H9 (cell line): ENCODE measurements at regions not wholly inside any gene's neighbourhood (a gene's known extent, or its start where the extent isn't known, plus 50 kb on each side); places are given as distances from the start of the nearest gene placed in this dataset.

ENCODE experiments used
- DNase-seq: peaks from one replicate; pipeline ENCODE4 v3.0.0-alpha.2; 2017
- H2AFZ ChIP-seq: one replicate; pipeline ENCODE4 v1.6.1; 2013; ENCODE audit warnings: mild to moderate bottlenecking, low read length, control low read depth, moderate library complexity
- H2AK5ac ChIP-seq: 2 replicates; pipeline ENCODE4 v1.6.1; 2013; ENCODE audit warnings: low read length, control low read depth, mixed read lengths; ENCODE audit not compliant: insufficient read length
- H2BK120ac ChIP-seq: one replicate; pipeline ENCODE4 v1.6.1; 2013; ENCODE audit warnings: low read depth, mild to moderate bottlenecking, low read length, control low read depth, inconsistent platforms; ENCODE audit not compliant: poor library complexity, severe bottlenecking
- H2BK12ac ChIP-seq: 2 replicates; pipeline ENCODE4 v1.6.1; 2013; ENCODE audit warnings: low read length, control low read depth, mixed read lengths, low read depth; ENCODE audit not compliant: insufficient read length
- H2BK15ac ChIP-seq: 2 replicates; pipeline ENCODE4 v1.6.1; 2013; ENCODE audit warnings: low read depth, low read length, control low read depth
- H2BK20ac ChIP-seq: one replicate; pipeline ENCODE4 v1.6.1; 2013; ENCODE audit warnings: low read depth, mild to moderate bottlenecking, low read length, control low read depth, inconsistent platforms; ENCODE audit not compliant: poor library complexity, severe bottlenecking
- H2BK5ac ChIP-seq: 2 replicates; pipeline ENCODE4 v1.6.1; 2013; ENCODE audit warnings: low read length, control low read depth, mixed read lengths; ENCODE audit not compliant: insufficient read length
- H3K14ac ChIP-seq: 2 replicates; pipeline ENCODE4 v1.6.1; 2013; ENCODE audit warnings: low read length, control low read depth; ENCODE audit not compliant: insufficient read depth
- H3K18ac ChIP-seq: 2 replicates; pipeline ENCODE4 v1.6.1; 2013; ENCODE audit warnings: low read depth, mild to moderate bottlenecking, mixed read lengths, low read length, control low read depth; ENCODE audit not compliant: insufficient read length
- H3K23ac ChIP-seq: 2 replicates; pipeline ENCODE4 v1.6.1; 2013; ENCODE audit warnings: low read length, control low read depth, mixed read lengths, low read depth; ENCODE audit not compliant: insufficient read length
- H3K23me2 ChIP-seq: 2 replicates; pipeline ENCODE4 v1.6.1; 2013; ENCODE audit warnings: low read depth, mild to moderate bottlenecking, mixed read lengths, low read length, control low read depth; ENCODE audit not compliant: insufficient read length, poor library complexity, severe bottlenecking
- H3K27ac ChIP-seq: 2 replicates; pipeline ENCODE4 v1.5.1; 2013; ENCODE audit warnings: low read length, control low read depth, mixed read lengths, low read depth; ENCODE audit not compliant: insufficient read length
- H3K27me3 ChIP-seq: 2 replicates; pipeline ENCODE4 v1.6.1; 2013; ENCODE audit warnings: low read length, control low read depth, inconsistent platforms; ENCODE audit not compliant: insufficient read depth
- H3K4ac ChIP-seq: 2 replicates; pipeline ENCODE4 v1.6.1; 2013; ENCODE audit warnings: low read depth, mild to moderate bottlenecking, control low read depth, inconsistent platforms, low read length, moderate library complexity
- H3K4me1 ChIP-seq: 2 replicates; pipeline ENCODE4 v1.6.1; 2013; ENCODE audit warnings: low read length, control low read depth, inconsistent platforms; ENCODE audit not compliant: insufficient read depth
- H3K4me2 ChIP-seq: 2 replicates; pipeline ENCODE4 v1.6.1; 2013; ENCODE audit warnings: low read length, control low read depth, mixed read lengths; ENCODE audit not compliant: insufficient read length, insufficient read depth
- H3K56ac ChIP-seq: 2 replicates; pipeline ENCODE4 v1.6.1; 2013; ENCODE audit warnings: low read depth, mild to moderate bottlenecking, mixed read lengths, low read length, control low read depth; ENCODE audit not compliant: insufficient read length
- H3K79me1 ChIP-seq: 2 replicates; pipeline ENCODE4 v1.6.1; 2013; ENCODE audit warnings: low read depth, mild to moderate bottlenecking, moderate library complexity, low read length, control low read depth, inconsistent platforms; ENCODE audit not compliant: insufficient read depth, poor library complexity, severe bottlenecking
- H3K79me2 ChIP-seq: 2 replicates; pipeline ENCODE4 v1.6.1; 2013; ENCODE audit warnings: low read length, control low read depth, inconsistent platforms; ENCODE audit not compliant: insufficient read depth
- H3K9ac ChIP-seq: 2 replicates; pipeline ENCODE4 v1.6.1; 2013; ENCODE audit warnings: low read length, control low read depth, mixed read lengths; ENCODE audit not compliant: insufficient read length; ENCODE audit errors: extremely low read depth
- H3K9me3 ChIP-seq: one replicate; pipeline ENCODE4 v1.6.1; 2013; ENCODE audit warnings: low read depth, low read length, inconsistent platforms; ENCODE audit not compliant: control insufficient read depth
- H3T11ph ChIP-seq: one replicate; pipeline ENCODE4 v1.6.1; 2013; ENCODE audit warnings: mild to moderate bottlenecking, low read length, control low read depth, inconsistent platforms
- H4K20me1 ChIP-seq: one replicate; pipeline ENCODE4 v1.6.1; 2013; ENCODE audit not compliant: control insufficient read depth, insufficient read length, insufficient read depth
- H4K5ac ChIP-seq: 2 replicates; pipeline ENCODE4 v1.6.1; 2013; ENCODE audit warnings: low read depth, mild to moderate bottlenecking, mixed read lengths, low read length, control low read depth; ENCODE audit not compliant: insufficient read length
- H4K8ac ChIP-seq: replicated peaks from 2 replicates; pipeline ENCODE4 v1.6.1; 2013; ENCODE audit warnings: low read length, control low read depth, mixed read lengths, low read depth; ENCODE audit not compliant: insufficient read length
- H4K91ac ChIP-seq: 2 replicates; pipeline ENCODE4 v1.6.1; 2013; ENCODE audit warnings: low read depth, mild to moderate bottlenecking, moderate library complexity, mixed read lengths, low read length, control low read depth; ENCODE audit not compliant: insufficient read length
- H3K27ac Mint-ChIP-seq, 3 experiments: 2 replicates in 2 of 3; 3 replicates in 1 of 3; pipeline ENCODE4 v1.8.0; 2020 to 2021; ENCODE audit warnings: mixed read lengths in 3 of 3, mild to moderate bottlenecking in 1 of 3, moderate library complexity in 1 of 3
- H3K27me3 Mint-ChIP-seq: 2 replicates; pipeline ENCODE4 v1.8.0; 2021; ENCODE audit warnings: low read depth, mild to moderate bottlenecking, moderate library complexity, mixed read lengths
- H3K36me3 Mint-ChIP-seq, 3 experiments: 2 replicates in 2 of 3; 3 replicates in 1 of 3; pipeline ENCODE4 v1.8.0; 2020 to 2021; ENCODE audit warnings: low read depth in 3 of 3, mixed read lengths in 3 of 3; ENCODE audit not compliant: insufficient read depth in 1 of 3
- H3K4me1 Mint-ChIP-seq, 2 experiments: 2 replicates each; pipeline ENCODE4 v1.8.0; 2020; ENCODE audit warnings: mixed read lengths in 2 of 2
- H3K4me3 Mint-ChIP-seq, 2 experiments: 2 replicates in 1 of 2; 3 replicates in 1 of 2; pipeline ENCODE4 v1.8.0; 2020 to 2021; ENCODE audit warnings: mild to moderate bottlenecking in 2 of 2, mixed read lengths in 2 of 2, moderate library complexity in 1 of 2
- H3K9me3 Mint-ChIP-seq, 2 experiments: 2 replicates in 1 of 2; 3 replicates in 1 of 2; pipeline ENCODE4 v1.8.0; 2020; ENCODE audit warnings: mild to moderate bottlenecking in 2 of 2, mixed read lengths in 2 of 2, moderate library complexity in 1 of 2
- WGBS: extraction: QIAGEN DNeasy Blood & Tissue Kit; methylation state at CpG from one replicate; pipeline ENCODE4 v1.1.7; 2013; ENCODE audit warnings: missing lambda C conversion rate, low lambda C conversion rate, mixed read lengths; ENCODE audit not compliant: insufficient read length; ENCODE audit errors: extremely low coverage; 5-methylcytosine and 5-hydroxymethylcytosine counted together
- TF ChIP-seq, protein P1 (sequence below): fragments of 200-600 bp; sonication (generic); conservative IDR thresholded peaks from 3 replicates; pipeline ENCODE4 v1.8.0; 2021; ENCODE audit warnings: antibody characterized with exemption, mild to moderate bottlenecking

DNA sequence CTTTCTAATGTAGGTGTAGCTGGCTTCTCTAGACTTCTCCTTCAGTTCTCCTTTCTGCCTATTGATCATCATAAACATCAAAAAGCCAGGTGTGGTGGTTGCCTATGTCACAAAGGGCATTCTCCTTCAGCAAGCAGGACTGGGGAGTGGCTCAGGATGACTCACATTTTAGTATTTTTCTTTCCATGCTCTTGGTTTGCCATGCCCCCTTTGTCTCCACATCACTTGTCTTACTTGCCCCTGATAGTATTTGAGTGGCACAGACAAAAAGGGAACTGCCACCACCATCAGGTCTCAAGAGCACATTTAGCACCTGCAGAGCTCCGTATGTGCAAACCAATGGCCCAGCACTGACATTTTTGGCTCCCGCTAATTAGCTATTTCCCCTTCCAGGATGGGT is 698.8 kb downstream of the DHX35 start:
- Mint-ChIP-seq H3K27me3 (peaks cover 2% of the 10 kb centered on the region; the same call in 1 of the 2 replicates), H3K4me3 (no peak overlapping the region), H3K36me3 (no peaks in the 10 kb centered on the region; a peak in 1 of 7 replicates), H3K27ac (no peak overlapping the region), H3K9me3 (no peaks in the 10 kb centered on the region), H3K4me1 (no peaks in the 10 kb centered on the region)
- H3K27me3 ChIP-seq: no peaks in the 10 kb centered on the region
- no peaks in the 10 kb centered on the region for H3K23me2 ChIP-seq
- no peak overlapping the region for H2BK20ac ChIP-seq
- H3K18ac ChIP-seq: no peak overlapping the region
- H4K20me1 ChIP-seq: no peaks in the 10 kb centered on the region
- DNase-seq: no peak
- H3K27ac ChIP-seq: no peak overlapping the region
- no peak overlapping the region for H2BK5ac ChIP-seq
- H3K14ac ChIP-seq: no peak overlapping the region
- H2AFZ ChIP-seq: no peak overlapping the region
- no peaks in the 10 kb centered on the region for H3K79me1 ChIP-seq
- H3K9ac ChIP-seq: no peak overlapping the region
- H3K4me1 ChIP-seq: no peaks in the 10 kb centered on the region; the same call in 1 of the 2 replicates
- no peak overlapping the region for H2BK12ac ChIP-seq
- no peak overlapping the region for H4K5ac ChIP-seq
- no peak overlapping the region for H2AK5ac ChIP-seq
- H3K79me2 ChIP-seq: no peaks in the 10 kb centered on the region
- H2BK15ac ChIP-seq: no peak overlapping the region
- H3K9me3 ChIP-seq: no peaks in the 10 kb centered on the region
- no peak overlapping the region for H3T11ph ChIP-seq
- H3K23ac ChIP-seq: no peak overlapping the region
- no peak overlapping the region for H3K56ac ChIP-seq
- WGBS: no CpG with 5 or more reads among the region's 2 CpGs
- H3K4ac ChIP-seq: no peak overlapping the region
- no peak overlapping the region for H4K8ac ChIP-seq
- no peak overlapping the region for H3K4me2 ChIP-seq
- no peak overlapping the region for H2BK120ac ChIP-seq
- TF ChIP-seq, protein P1, sequence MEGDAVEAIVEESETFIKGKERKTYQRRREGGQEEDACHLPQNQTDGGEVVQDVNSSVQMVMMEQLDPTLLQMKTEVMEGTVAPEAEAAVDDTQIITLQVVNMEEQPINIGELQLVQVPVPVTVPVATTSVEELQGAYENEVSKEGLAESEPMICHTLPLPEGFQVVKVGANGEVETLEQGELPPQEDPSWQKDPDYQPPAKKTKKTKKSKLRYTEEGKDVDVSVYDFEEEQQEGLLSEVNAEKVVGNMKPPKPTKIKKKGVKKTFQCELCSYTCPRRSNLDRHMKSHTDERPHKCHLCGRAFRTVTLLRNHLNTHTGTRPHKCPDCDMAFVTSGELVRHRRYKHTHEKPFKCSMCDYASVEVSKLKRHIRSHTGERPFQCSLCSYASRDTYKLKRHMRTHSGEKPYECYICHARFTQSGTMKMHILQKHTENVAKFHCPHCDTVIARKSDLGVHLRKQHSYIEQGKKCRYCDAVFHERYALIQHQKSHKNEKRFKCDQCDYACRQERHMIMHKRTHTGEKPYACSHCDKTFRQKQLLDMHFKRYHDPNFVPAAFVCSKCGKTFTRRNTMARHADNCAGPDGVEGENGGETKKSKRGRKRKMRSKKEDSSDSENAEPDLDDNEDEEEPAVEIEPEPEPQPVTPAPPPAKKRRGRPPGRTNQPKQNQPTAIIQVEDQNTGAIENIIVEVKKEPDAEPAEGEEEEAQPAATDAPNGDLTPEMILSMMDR: no peak
- no peak overlapping the region for H4K91ac ChIP-seq
